K562 (cell line): ENCODE measurements at regions not wholly inside any gene's neighbourhood (a gene's known extent, or its start where the extent isn't known, plus 50 kb on each side); places are given as distances from the start of the nearest gene placed in this dataset.

ENCODE experiments used
- ATAC-seq: fragments of 200-7000 bp; cut with Tn5 transposase; 3 replicates; pipeline ENCODE4 v1.9.1; 2020; ENCODE audit warnings: moderate library complexity
- BruUV-seq: library from RNA; stranded (reverse); fragments of 400-500 nt; replicated peaks from 2 replicates; lab custom pipeline; 2021; lab: Mats Ljungman, UMichigan
- CTCF ChIA-PET: fragments of 300-600 bp; formaldehyde crosslinking; extraction: SDS; loops from one replicate; lab custom pipeline; 2021; ENCODE audit warnings: low intra/inter-chr PET ratio; lab: Yijun Ruan, JAX
- POLR2A ChIA-PET: fragments of 300-600, 350-650 bp; sonication (Branson Sonifier 250); formaldehyde crosslinking; extraction: SDS; loops from one replicate; lab custom pipeline; 2021; ENCODE audit warnings: antibody characterized with exemption, inconsistent platforms; lab: Yijun Ruan, JAX
- DNase-seq, 4 experiments: peaks; one replicate each; pipeline versions ENCODE4 v3.0.0 to v3.0.0-alpha.2; 2011 to 2018; ENCODE audit warnings: low spot score in 3 of 4, mixed read lengths in 3 of 4; ENCODE audit errors: extremely low read depth in 1 of 4
- FAIRE-seq: peaks from 2 replicates; lab custom pipeline; 2011; peaks lifted over from hg19 to GRCh38; lab: Jason Lieb, UNC
- H2AFZ ChIP-seq: 2 replicates; pipeline ENCODE4 v1.6.0; 2011; ENCODE audit warnings: low read depth, low read length, control low read depth, inconsistent platforms
- H3K27ac ChIP-seq: fragments of 200-600 bp; 3 replicates; pipeline ENCODE4 v1.8.0; 2011; ENCODE audit warnings: low read depth, mild to moderate bottlenecking, control low read depth, inconsistent platforms, low read length, moderate library complexity, mixed read lengths; ENCODE audit errors: extremely low read depth
- H3K27me3 ChIP-seq, 2 experiments: fragments of 300-600 bp in 1 of 2; 2 replicates in 1 of 2; 3 replicates in 1 of 2; pipeline versions ENCODE4 v1.6.0 to v1.8.0; 2011; ENCODE audit warnings: inconsistent platforms in 2 of 2, low read length in 2 of 2, mild to moderate bottlenecking in 1 of 2, mixed read lengths in 1 of 2, moderate library complexity in 1 of 2; ENCODE audit not compliant: control insufficient read depth in 2 of 2, insufficient read depth in 2 of 2
- H3K36me3 ChIP-seq: fragments of 300-600 bp; 3 replicates; pipeline ENCODE4 v1.8.0; 2011; ENCODE audit warnings: mild to moderate bottlenecking, low read length, inconsistent platforms; ENCODE audit not compliant: control insufficient read depth, insufficient read depth
- H3K4me1 ChIP-seq, 2 experiments: fragments of 200-600 bp in 1 of 2; replicated peaks in 1 of 2; 2 replicates in 1 of 2; 3 replicates in 1 of 2; pipeline versions ENCODE4 v1.5.1 to v1.8.0; 2011; ENCODE audit warnings: inconsistent platforms in 2 of 2, low read length in 2 of 2, mild to moderate bottlenecking in 1 of 2, mixed read lengths in 1 of 2, moderate library complexity in 1 of 2; ENCODE audit not compliant: control insufficient read depth in 2 of 2, insufficient read depth in 2 of 2
- H3K4me2 ChIP-seq: 2 replicates; pipeline ENCODE4 v1.6.1; 2011; ENCODE audit warnings: low read length, control low read depth, inconsistent platforms, mixed read lengths; ENCODE audit not compliant: insufficient read depth
- H3K4me3 ChIP-seq: fragments of 200-600 bp; sonication (generic), shearing (Covaris generic); 2 replicates; pipeline ENCODE4 v1.5.1; 2016; ENCODE audit warnings: control low read depth, inconsistent platforms
- H3K79me2 ChIP-seq: fragments of 200-600 bp; 3 replicates; pipeline ENCODE4 v1.8.0; 2011; ENCODE audit warnings: low read length, inconsistent platforms; ENCODE audit not compliant: control insufficient read depth, insufficient read depth
- H3K9ac ChIP-seq, 2 experiments: 2 replicates each; pipeline versions ENCODE4 v1.6.0 to v1.6.1; 2011; ENCODE audit warnings: low read depth in 2 of 2, low read length in 2 of 2, control low read depth in 1 of 2, inconsistent platforms in 1 of 2, mild to moderate bottlenecking in 1 of 2, mixed read lengths in 1 of 2; ENCODE audit not compliant: insufficient read depth in 1 of 2
- H3K9me1 ChIP-seq: one replicate; pipeline ENCODE4 v1.6.0; 2011; ENCODE audit warnings: inconsistent platforms, mild to moderate bottlenecking, low read length, moderate library complexity; ENCODE audit not compliant: control insufficient read depth, insufficient read depth
- H3K9me3 ChIP-seq: replicated peaks from 2 replicates; pipeline ENCODE4 v1.5.1; 2011; ENCODE audit warnings: low read depth, low read length, inconsistent platforms; ENCODE audit not compliant: control insufficient read depth, insufficient read depth
- H4K20me1 ChIP-seq: replicated peaks from 2 replicates; pipeline ENCODE4 v1.6.1; 2011; ENCODE audit warnings: low read length, inconsistent platforms, mixed read lengths; ENCODE audit not compliant: control insufficient read depth, insufficient read depth
- FOS ChIP-seq: IDR thresholded peaks from 3 replicates; pipeline ENCODE4 v1.6.1; 2011; ENCODE audit not compliant: insufficient read length; ENCODE audit errors: extremely low read depth
- FOXA3 ChIP-seq, 2 experiments: fragments of 450-650 bp in 1 of 2; sonication (generic) in 1 of 2; formaldehyde crosslinking; IDR thresholded peaks in 1 of 2; conservative IDR thresholded peaks in 1 of 2; 2 replicates each; pipeline versions ENCODE4 v1.4.0 to v1.8.0; 2020 to 2022; ENCODE audit warnings: mild to moderate bottlenecking in 2 of 2, missing genetic modification reagents in 1 of 2
- HCFC1 ChIP-seq: IDR thresholded peaks from 2 replicates; pipeline ENCODE4 v1.6.1; 2012; ENCODE audit warnings: low read depth, low read length, improper control_type of control experiment
- KDM4B ChIP-seq, 2 experiments: fragments of 450-650 bp in 1 of 2; sonication (generic) in 1 of 2; IDR thresholded peaks; 2 replicates each; pipeline ENCODE4 v1.6.1; 2016 to 2017; ENCODE audit warnings: borderline replicate concordance in 2 of 2, antibody characterized with exemption in 1 of 2, low read depth in 1 of 2, mild to moderate bottlenecking in 1 of 2
- NR2F6 ChIP-seq: fragments of 450-650 bp; formaldehyde crosslinking; IDR thresholded peaks from 2 replicates; pipeline ENCODE4 v1.4.0; 2020; ENCODE audit warnings: mild to moderate bottlenecking
- RHOXF2B ChIP-seq: fragments of 250-450 bp; sonication (Bioruptor Pico); conservative IDR thresholded peaks from 2 replicates; pipeline ENCODE4 v1.5.1; 2021
- ZNF589 ChIP-seq: fragments of 200-800 bp; sonication (Bioruptor generic); IDR thresholded peaks from 2 replicates; pipeline ENCODE4 v1.6.1; 2016; ENCODE audit warnings: low read depth, missing genetic modification characterization, missing compliant biosample characterization
- WGBS: fragments of 100-300 bp; shearing (Covaris generic); methylation state at CpG from one replicate; pipeline ENCODE4 v1.1.6; 2016; ENCODE audit warnings: low coverage, mixed read lengths; ENCODE audit not compliant: insufficient coverage; ENCODE audit errors: missing lambda C conversion rate; 5-methylcytosine and 5-hydroxymethylcytosine counted together
- in situ Hi-C: fragments of 300-500 bp; cut with MboI; formaldehyde crosslinking; loops from 4 replicates; pipeline ENCODE4 v1.15.0; 2018; ENCODE audit warnings: inconsistent platforms, mixed read lengths
- intact Hi-C: fragments of 100-400 bp; cut with micrococcal nuclease; formaldehyde crosslinking; loops from 2 replicates; pipeline ENCODE4 v1.14.2; 2022
- TF ChIP-seq, protein P1 (sequence below): fragments of 200-800 bp; sonication (Bioruptor generic); IDR thresholded peaks from 2 replicates; pipeline ENCODE4 v1.6.1; 2016; ENCODE audit warnings: missing genetic modification characterization, missing compliant biosample characterization

DNA sequence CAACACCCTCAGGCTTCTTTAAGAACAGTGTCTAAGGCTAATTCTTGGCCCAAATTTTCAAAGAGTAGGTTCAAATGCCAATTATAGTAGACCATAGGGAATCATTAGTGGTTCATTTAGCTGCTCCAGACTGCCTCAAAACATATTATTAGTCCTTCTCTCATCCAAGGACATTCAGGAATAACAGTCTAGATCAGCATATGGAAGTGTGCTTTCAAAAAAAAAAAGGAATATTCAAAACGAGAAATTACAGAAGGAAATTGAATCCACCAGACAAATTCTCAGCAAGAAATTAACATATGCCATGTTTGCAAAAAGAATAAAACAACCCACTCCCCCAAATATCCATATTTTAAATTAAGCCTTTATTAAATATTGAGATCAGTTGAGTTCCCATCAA lies 293.1 kb downstream of the SMARCA1 start:
- in situ Hi-C loops (no loop called here), intact Hi-C loops (no loop called here)
- Histone ChIP-seq H3K9me3 (no peaks in the 10 kb centered on the region), H3K9ac (no peak overlapping the region), H4K20me1 (no peaks in the 10 kb centered on the region), H3K4me3 (no peak overlapping the region), H3K4me1 (no peaks in the 10 kb centered on the region), H2AFZ (no peak overlapping the region), H3K79me2 (no peaks in the 10 kb centered on the region), H3K36me3 (no peaks in the 10 kb centered on the region), H3K27me3 (no peaks in the 10 kb centered on the region), H3K4me2 (no peak overlapping the region), H3K27ac (no peak overlapping the region), H3K9me1 (no peaks in the 10 kb centered on the region)
- no peak for FAIRE-seq
- DNase-seq = no peak
- no TSS peak for BruUV-seq
- POLR2A ChIA-PET = no interaction called here
- CTCF ChIA-PET = no interaction called here
- WGBS = 0% methylated on average over 1 of the region's 1 CpG
- TF ChIP-seq, protein P1, sequence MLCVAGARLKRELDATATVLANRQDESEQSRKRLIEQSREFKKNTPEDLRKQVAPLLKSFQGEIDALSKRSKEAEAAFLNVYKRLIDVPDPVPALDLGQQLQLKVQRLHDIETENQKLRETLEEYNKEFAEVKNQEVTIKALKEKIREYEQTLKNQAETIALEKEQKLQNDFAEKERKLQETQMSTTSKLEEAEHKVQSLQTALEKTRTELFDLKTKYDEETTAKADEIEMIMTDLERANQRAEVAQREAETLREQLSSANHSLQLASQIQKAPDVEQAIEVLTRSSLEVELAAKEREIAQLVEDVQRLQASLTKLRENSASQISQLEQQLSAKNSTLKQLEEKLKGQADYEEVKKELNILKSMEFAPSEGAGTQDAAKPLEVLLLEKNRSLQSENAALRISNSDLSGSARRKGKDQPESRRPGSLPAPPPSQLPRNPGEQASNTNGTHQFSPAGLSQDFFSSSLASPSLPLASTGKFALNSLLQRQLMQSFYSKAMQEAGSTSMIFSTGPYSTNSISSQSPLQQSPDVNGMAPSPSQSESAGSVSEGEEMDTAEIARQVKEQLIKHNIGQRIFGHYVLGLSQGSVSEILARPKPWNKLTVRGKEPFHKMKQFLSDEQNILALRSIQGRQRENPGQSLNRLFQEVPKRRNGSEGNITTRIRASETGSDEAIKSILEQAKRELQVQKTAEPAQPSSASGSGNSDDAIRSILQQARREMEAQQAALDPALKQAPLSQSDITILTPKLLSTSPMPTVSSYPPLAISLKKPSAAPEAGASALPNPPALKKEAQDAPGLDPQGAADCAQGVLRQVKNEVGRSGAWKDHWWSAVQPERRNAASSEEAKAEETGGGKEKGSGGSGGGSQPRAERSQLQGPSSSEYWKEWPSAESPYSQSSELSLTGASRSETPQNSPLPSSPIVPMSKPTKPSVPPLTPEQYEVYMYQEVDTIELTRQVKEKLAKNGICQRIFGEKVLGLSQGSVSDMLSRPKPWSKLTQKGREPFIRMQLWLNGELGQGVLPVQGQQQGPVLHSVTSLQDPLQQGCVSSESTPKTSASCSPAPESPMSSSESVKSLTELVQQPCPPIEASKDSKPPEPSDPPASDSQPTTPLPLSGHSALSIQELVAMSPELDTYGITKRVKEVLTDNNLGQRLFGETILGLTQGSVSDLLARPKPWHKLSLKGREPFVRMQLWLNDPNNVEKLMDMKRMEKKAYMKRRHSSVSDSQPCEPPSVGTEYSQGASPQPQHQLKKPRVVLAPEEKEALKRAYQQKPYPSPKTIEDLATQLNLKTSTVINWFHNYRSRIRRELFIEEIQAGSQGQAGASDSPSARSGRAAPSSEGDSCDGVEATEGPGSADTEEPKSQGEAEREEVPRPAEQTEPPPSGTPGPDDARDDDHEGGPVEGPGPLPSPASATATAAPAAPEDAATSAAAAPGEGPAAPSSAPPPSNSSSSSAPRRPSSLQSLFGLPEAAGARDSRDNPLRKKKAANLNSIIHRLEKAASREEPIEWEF (CRISPR knock-in tag) = no peak
- TF ChIP-seq FOXA3 (CRISPR knock-in tag; conservative IDR thresholded peaks at IDR 0.05 in 1 of 2, IDR thresholded peaks at IDR 0.05 in 1 of 2) (no peak), FOS (no peak), NR2F6 (CRISPR knock-in tag) (no peak), RHOXF2B (CRISPR knock-in tag) (no peak), ZNF589 (CRISPR knock-in tag) (no peak), KDM4B (IDR thresholded peaks at IDR 0.05; ENCODE audit: borderline replicate concordance in 2 of 2, low read depth in 1 of 2) (no peak), HCFC1 (no peak)
- ATAC-seq = no peak
